GM18909 (cell line): ENCODE measurements at regions not wholly inside any gene's neighbourhood (a gene's known extent, or its start where the extent isn't known, plus 50 kb on each side); places are given as distances from the start of the nearest gene placed in this dataset.
A peak's percentile ranks its signal among the peaks of the same experiment; 100 is the strongest.

Experiments
- ATAC-seq: cut with Tn5 transposase; IDR thresholded peaks from one replicate; pipeline ENCODE4 v1.9.1; 2021; ENCODE audit warnings: mild to moderate bottlenecking; ENCODE audit not compliant: unreplicated experiment, poor library complexity

GRCh38 chr7:25946181-25946580 is 205.8 kb upstream of the NFE2L3 start:
- ATAC-seq: no peak

- no peak for ATAC-seq
Measured at GRCh38 chr7:25947669-25948516, 204.1 kb upstream of the NFE2L3 start.

- peak; percentile 34 for ATAC-seq
Measured at GRCh38 chr7:25949736-25950487, 202.1 kb upstream of the NFE2L3 start.

- ATAC-seq: peak; percentile 87
Measured at GRCh38 chr7:25950488-25951413, 201.2 kb upstream of the NFE2L3 start.

GRCh38 chr7:25951414-25952260 is 200.4 kb upstream of the NFE2L3 start:
- peak; percentile 57 for ATAC-seq

- no peak for ATAC-seq
Measured at GRCh38 chr7:25952261-25953057, 199.5 kb upstream of the NFE2L3 start.

- ATAC-seq: no peak
Measured at GRCh38 chr7:25953859-25954258, 198.1 kb upstream of the NFE2L3 start.

GRCh38 chr7:25954395-25954794 is 197.6 kb upstream of the NFE2L3 start:
- ATAC-seq: no peak

GRCh38 chr7:25959168-25959734 is 192.7 kb upstream of the NFE2L3 start:
- no peak for ATAC-seq

- ATAC-seq: no peak
Measured at GRCh38 chr7:25963733-25964132, 188.3 kb upstream of the NFE2L3 start.

GRCh38 chr7:25964483-25964991 is 187.5 kb upstream of the NFE2L3 start:
- ATAC-seq: peak; percentile 39

GRCh38 chr7:25965405-25966123 is 186.4 kb upstream of the NFE2L3 start:
- ATAC-seq: no peak

GRCh38 chr7:25966469-25966868 is 185.5 kb upstream of the NFE2L3 start:
- no peak for ATAC-seq

- peak; percentile 40 for ATAC-seq
Measured at GRCh38 chr7:25967278-25968204, 184.5 kb upstream of the NFE2L3 start.

GRCh38 chr7:25968205-25968993 is 183.6 kb upstream of the NFE2L3 start:
- peak; percentile 74 for ATAC-seq

GRCh38 chr7:25970356-25970755 is 181.6 kb upstream of the NFE2L3 start:
- no peak for ATAC-seq
